Subcutaneous abdominal adipose tissue (tissue), 5 donors: ENCODE measurements at regions not wholly inside any gene's neighbourhood (a gene's known extent, or its start where the extent isn't known, plus 50 kb on each side); places are given as distances from the start of the nearest gene placed in this dataset.

Experiments
- H3K27ac ChIP-seq: one replicate; pipeline ENCODE4 v1.7.0; 2013; ENCODE audit warnings: low read depth, mild to moderate bottlenecking, inconsistent platforms, low read length, moderate library complexity
- H3K27me3 ChIP-seq, 5 donors: one replicate each; pipeline ENCODE4 v1.7.0; 2013; ENCODE audit warnings: low read length in 5 of 5, inconsistent platforms in 1 of 5; ENCODE audit not compliant: control insufficient read depth in 5 of 5, insufficient read depth in 4 of 5
- H3K36me3 ChIP-seq, 5 donors: one replicate each; pipeline ENCODE4 v1.7.0; 2013; ENCODE audit warnings: low read length in 5 of 5; ENCODE audit not compliant: control insufficient read depth in 5 of 5, insufficient read depth in 5 of 5
- H3K4me1 ChIP-seq, 5 donors: one replicate each; pipeline ENCODE4 v1.7.0; 2013; ENCODE audit warnings: low read length in 5 of 5, mild to moderate bottlenecking in 3 of 5, moderate library complexity in 1 of 5; ENCODE audit not compliant: control insufficient read depth in 5 of 5, insufficient read depth in 5 of 5
- H3K4me3 ChIP-seq, 5 donors: one replicate each; pipeline ENCODE4 v1.7.0; 2013; ENCODE audit warnings: low read length in 5 of 5, low read depth in 1 of 5
- H3K9ac ChIP-seq, 5 donors: one replicate each; pipeline ENCODE4 v1.7.0; 2013; ENCODE audit warnings: low read length in 5 of 5, mild to moderate bottlenecking in 4 of 5, moderate library complexity in 3 of 5
- H3K9me3 ChIP-seq, 5 donors: one replicate each; pipeline ENCODE4 v1.7.0; 2013; ENCODE audit warnings: low read length in 5 of 5; ENCODE audit not compliant: control insufficient read depth in 5 of 5
- donor health status: healthy.
- donor health status: healthy.
- donor health status: healthy.
- donor health status: healthy.
- donor health status: healthy.

GRCh38 chr7:118045629-118046028 lies 138.3 kb upstream of the LSM8 start:
- Histone ChIP-seq H3K4me1 (peaks cover 0 to 7% (median 0%) of the 10 kb centered on the region in 5 donors), H3K27me3 (no peaks in the 10 kb centered on the region), H3K36me3 (no peaks in the 10 kb centered on the region), H3K9me3 (no peaks in the 10 kb centered on the region), H3K4me3 (no peak overlapping the region), H3K27ac (no peak overlapping the region), H3K9ac (no peak overlapping the region)

- Histone ChIP-seq H3K27ac (no peak overlapping the region), H3K36me3 (no peaks in the 10 kb centered on the region), H3K9ac (no peak overlapping the region), H3K4me1 (peaks cover 0 to 7% (median 0%) of the 10 kb centered on the region in 5 donors), H3K27me3 (no peaks in the 10 kb centered on the region), H3K9me3 (no peaks in the 10 kb centered on the region), H3K4me3 (no peak overlapping the region)
Measured at GRCh38 chr7:118046086-118046485, 137.9 kb upstream of the LSM8 start.

- H3K9ac ChIP-seq, result no peak overlapping the region
- no peak overlapping the region for H3K27ac ChIP-seq
- peaks cover 0 to 7% (median 0%) of the 10 kb centered on the region in 5 donors for H3K4me1 ChIP-seq
- H3K36me3 ChIP-seq, result no peaks in the 10 kb centered on the region
- H3K4me3 ChIP-seq, result no peak overlapping the region
- no peaks in the 10 kb centered on the region for H3K27me3 ChIP-seq
- no peaks in the 10 kb centered on the region for H3K9me3 ChIP-seq
Measured at GRCh38 chr7:118046801-118047200, 137.2 kb upstream of the LSM8 start.

GRCh38 chr7:118052336-118052735 lies 131.6 kb upstream of the LSM8 start:
- Histone ChIP-seq H3K27ac (no peak overlapping the region), H3K9me3 (no peaks in the 10 kb centered on the region), H3K27me3 (no peaks in the 10 kb centered on the region), H3K36me3 (no peaks in the 10 kb centered on the region), H3K4me3 (no peak overlapping the region), H3K4me1 (no peaks in the 10 kb centered on the region), H3K9ac (no peak overlapping the region)

- Histone ChIP-seq H3K27me3 (no peaks in the 10 kb centered on the region), H3K27ac (no peak overlapping the region), H3K36me3 (no peaks in the 10 kb centered on the region), H3K9ac (no peak overlapping the region), H3K9me3 (no peaks in the 10 kb centered on the region), H3K4me3 (no peak overlapping the region), H3K4me1 (no peaks in the 10 kb centered on the region)
Measured at GRCh38 chr7:118053353-118053752, 130.6 kb upstream of the LSM8 start.

- no peak overlapping the region for H3K9ac ChIP-seq
- H3K9me3 ChIP-seq, result no peaks in the 10 kb centered on the region
- no peak overlapping the region for H3K4me3 ChIP-seq
- no peaks in the 10 kb centered on the region for H3K27me3 ChIP-seq
- no peaks in the 10 kb centered on the region for H3K36me3 ChIP-seq
- no peak overlapping the region for H3K27ac ChIP-seq
- no peaks in the 10 kb centered on the region for H3K4me1 ChIP-seq
Measured at GRCh38 chr7:118054529-118054928, 129.4 kb upstream of the LSM8 start.

GRCh38 chr7:118055647-118056046 lies 128.3 kb upstream of the LSM8 start:
- H3K27ac ChIP-seq, result no peak overlapping the region
- no peaks in the 10 kb centered on the region for H3K4me1 ChIP-seq
- no peak overlapping the region for H3K9ac ChIP-seq
- H3K27me3 ChIP-seq, result no peaks in the 10 kb centered on the region
- H3K9me3 ChIP-seq, result no peaks in the 10 kb centered on the region
- no peaks in the 10 kb centered on the region for H3K36me3 ChIP-seq
- no peak overlapping the region for H3K4me3 ChIP-seq

- Histone ChIP-seq H3K4me1 (no peaks in the 10 kb centered on the region), H3K36me3 (no peaks in the 10 kb centered on the region), H3K4me3 (no peak overlapping the region), H3K27ac (no peak overlapping the region), H3K9me3 (no peaks in the 10 kb centered on the region), H3K9ac (no peak overlapping the region), H3K27me3 (no peaks in the 10 kb centered on the region)
Measured at GRCh38 chr7:118057404-118057803, 126.6 kb upstream of the LSM8 start.

- Histone ChIP-seq H3K36me3 (no peaks in the 10 kb centered on the region), H3K27me3 (no peaks in the 10 kb centered on the region), H3K4me3 (no peak overlapping the region), H3K9ac (no peak overlapping the region), H3K4me1 (no peaks in the 10 kb centered on the region), H3K27ac (no peak overlapping the region), H3K9me3 (no peaks in the 10 kb centered on the region)
Measured at GRCh38 chr7:118059209-118059608, 124.8 kb upstream of the LSM8 start.

GRCh38 chr7:118060692-118061091 lies 123.3 kb upstream of the LSM8 start:
- no peaks in the 10 kb centered on the region for H3K4me1 ChIP-seq
- H3K36me3 ChIP-seq, result no peaks in the 10 kb centered on the region
- H3K4me3 ChIP-seq, result no peak overlapping the region
- no peaks in the 10 kb centered on the region for H3K9me3 ChIP-seq
- no peak overlapping the region for H3K27ac ChIP-seq
- H3K9ac ChIP-seq, result no peak overlapping the region
- H3K27me3 ChIP-seq, result no peaks in the 10 kb centered on the region

- no peaks in the 10 kb centered on the region for H3K27me3 ChIP-seq
- H3K27ac ChIP-seq, result no peak overlapping the region
- H3K4me3 ChIP-seq, result no peak overlapping the region
- no peak overlapping the region for H3K9ac ChIP-seq
- no peaks in the 10 kb centered on the region for H3K36me3 ChIP-seq
- H3K4me1 ChIP-seq, result no peaks in the 10 kb centered on the region
- no peaks in the 10 kb centered on the region for H3K9me3 ChIP-seq
Measured at GRCh38 chr7:118061386-118061785, 122.6 kb upstream of the LSM8 start.
